IMR-90 (cell line): ENCODE measurements at regions not wholly inside any gene's neighbourhood (a gene's known extent, or its start where the extent isn't known, plus 50 kb on each side); places are given as distances from the start of the nearest gene placed in this dataset.

Experiments
- ATAC-seq: fragments of 200-7000 bp; cut with Tn5 transposase; 2 replicates; pipeline ENCODE4 v1.9.1; 2020; ENCODE audit warnings: low read depth, mild to moderate bottlenecking, moderate library complexity
- BruUV-seq: library from RNA; stranded (reverse); fragments of 400-500 nt; replicated peaks from 2 replicates; lab custom pipeline; 2021; lab: Mats Ljungman, UMichigan
- CTCF ChIA-PET: fragments of 300-600 bp; formaldehyde crosslinking; extraction: SDS; loops from one replicate; lab custom pipeline; 2021; ENCODE audit warnings: antibody characterized with exemption; lab: Yijun Ruan, JAX
- POLR2A ChIA-PET: fragments of 300-600 bp; sonication (Branson Sonifier 250); formaldehyde crosslinking; loops from one replicate; lab custom pipeline; 2022; ENCODE audit warnings: antibody characterized with exemption; ENCODE audit not compliant: unreplicated experiment; lab: Charles Lee
- DNase-seq: peaks from one replicate; pipeline ENCODE4 v3.0.0; 2013
- H2AFZ ChIP-seq: replicated peaks from 2 replicates; pipeline ENCODE3; 2013; ENCODE audit warnings: low read length, mild to moderate bottlenecking; ENCODE audit not compliant: poor library complexity
- H2AK5ac ChIP-seq: 2 replicates; pipeline ENCODE4 v1.6.1; 2013; ENCODE audit warnings: low read depth, low read length, inconsistent platforms
- H2AK9ac ChIP-seq: replicated peaks from 2 replicates; pipeline ENCODE3; 2013; ENCODE audit warnings: mild to moderate bottlenecking, low read depth, low read length, moderate library complexity; ENCODE audit not compliant: poor library complexity
- H2BK120ac ChIP-seq: 2 replicates; pipeline ENCODE4 v1.6.1; 2013; ENCODE audit warnings: low read depth, low read length, inconsistent platforms
- H2BK15ac ChIP-seq: 3 replicates; pipeline ENCODE4 v1.6.1; 2013; ENCODE audit warnings: low read depth, low read length, inconsistent platforms
- H2BK20ac ChIP-seq: 2 replicates; pipeline ENCODE4 v1.6.1; 2013; ENCODE audit warnings: low read depth, mild to moderate bottlenecking, inconsistent platforms, low read length, moderate library complexity
- H2BK5ac ChIP-seq: 2 replicates; pipeline ENCODE4 v1.6.1; 2013; ENCODE audit warnings: mild to moderate bottlenecking, low read depth, low read length, inconsistent platforms; ENCODE audit not compliant: poor library complexity, severe bottlenecking
- H3K14ac ChIP-seq: replicated peaks from 2 replicates; pipeline ENCODE4 v1.6.1; 2013; ENCODE audit warnings: low read depth, low read length, inconsistent platforms
- H3K18ac ChIP-seq: 2 replicates; pipeline ENCODE4 v1.6.1; 2013; ENCODE audit warnings: low read depth, low read length, control low read depth
- H3K23ac ChIP-seq: 2 replicates; pipeline ENCODE4 v1.6.1; 2013; ENCODE audit warnings: low read depth, low read length, inconsistent platforms
- H3K27ac ChIP-seq: 2 replicates; pipeline ENCODE4 v1.5.1; 2013; ENCODE audit warnings: mild to moderate bottlenecking, control low read depth, low read length; ENCODE audit not compliant: insufficient read depth
- H3K27me3 ChIP-seq: 2 replicates; pipeline ENCODE4 v1.6.1; 2013; ENCODE audit warnings: low read length; ENCODE audit not compliant: control insufficient read depth, insufficient read depth
- H3K36me3 ChIP-seq: 2 replicates; pipeline ENCODE4 v1.6.1; 2013; ENCODE audit warnings: low read length, mixed read lengths; ENCODE audit not compliant: control insufficient read depth, insufficient read depth
- H3K4ac ChIP-seq: 2 replicates; pipeline ENCODE4 v1.6.1; 2013; ENCODE audit warnings: low read depth, low read length, inconsistent platforms
- H3K4me1 ChIP-seq: 2 replicates; pipeline ENCODE4 v1.6.1; 2013; ENCODE audit warnings: low read length, mixed read lengths; ENCODE audit not compliant: control insufficient read depth, insufficient read depth
- H3K4me2 ChIP-seq: 2 replicates; pipeline ENCODE4 v1.6.1; 2013; ENCODE audit warnings: low read depth, mild to moderate bottlenecking, control low read depth, low read length, moderate library complexity
- H3K4me3 ChIP-seq: 2 replicates; pipeline ENCODE4 v1.5.1; 2013; ENCODE audit warnings: low read depth, mild to moderate bottlenecking, control low read depth, low read length, moderate library complexity; ENCODE audit not compliant: insufficient read depth
- H3K56ac ChIP-seq: 2 replicates; pipeline ENCODE4 v1.6.1; 2013; ENCODE audit warnings: low read length, inconsistent platforms; ENCODE audit not compliant: insufficient read depth; ENCODE audit errors: extremely low read depth
- H3K79me1 ChIP-seq, 2 experiments: 2 replicates each; pipeline ENCODE4 v1.6.1; 2013; ENCODE audit warnings: low read length in 2 of 2, inconsistent platforms in 1 of 2, low read depth in 1 of 2
- H3K9ac ChIP-seq: 2 replicates; pipeline ENCODE4 v1.6.1; 2013; ENCODE audit warnings: low read depth, low read length, control low read depth
- H3K9me1 ChIP-seq: 2 replicates; pipeline ENCODE4 v1.6.1; 2013; ENCODE audit warnings: low read length, inconsistent platforms; ENCODE audit not compliant: insufficient read depth
- H3K9me3 ChIP-seq: 2 replicates; pipeline ENCODE4 v1.6.1; 2013; ENCODE audit warnings: low read length; ENCODE audit not compliant: control insufficient read depth, insufficient read depth
- H4K20me1 ChIP-seq: 2 replicates; pipeline ENCODE4 v1.6.1; 2013; ENCODE audit warnings: low read length, inconsistent platforms; ENCODE audit not compliant: insufficient read depth
- H4K5ac ChIP-seq: 2 replicates; pipeline ENCODE4 v1.6.1; 2013; ENCODE audit warnings: mild to moderate bottlenecking, low read depth, low read length, control low read depth
- H4K8ac ChIP-seq, 2 experiments: 2 replicates each; pipeline ENCODE4 v1.6.1; 2013; ENCODE audit warnings: low read depth in 2 of 2, low read length in 2 of 2, control low read depth in 1 of 2, inconsistent platforms in 1 of 2
- H4K91ac ChIP-seq: 2 replicates; pipeline ENCODE4 v1.6.1; 2013; ENCODE audit warnings: low read depth, low read length, inconsistent platforms; ENCODE audit not compliant: insufficient read depth
- CEBPB ChIP-seq: IDR thresholded peaks from 2 replicates; pipeline ENCODE4 v1.6.1; 2012; ENCODE audit warnings: low read depth, low read length, improper control_type of control experiment
- CHD1 ChIP-seq: IDR thresholded peaks from 2 replicates; pipeline ENCODE4 v1.6.1; 2012; ENCODE audit warnings: low read depth, low read length, improper control_type of control experiment
- MXI1 ChIP-seq: IDR thresholded peaks from 2 replicates; pipeline ENCODE4 v1.6.1; 2012; ENCODE audit warnings: low read depth, mild to moderate bottlenecking, low read length, moderate library complexity, borderline replicate concordance
- NFE2L2 ChIP-seq: fragments of 150-350 bp; IDR thresholded peaks from 2 replicates; pipeline ENCODE4 v1.6.1; 2016; ENCODE audit warnings: low read depth, mild to moderate bottlenecking, low read length
- whole genome bisulfite sequencing, 2 experiments: methylation state at CpG; one replicate each; pipeline versions ENCODE4 v1.1.5 to v1.1.7; 2013; ENCODE audit warnings: missing lambda C conversion rate in 2 of 2; ENCODE audit not compliant: insufficient read length in 1 of 2; ENCODE audit errors: extremely low coverage in 2 of 2; 5-methylcytosine and 5-hydroxymethylcytosine counted together
- dilution Hi-C: fragments of 300-500 bp; cut with HindIII; formaldehyde crosslinking; loops from one replicate; pipeline ENCODE4 v1.14.3; 2018; ENCODE audit warnings: low sequenced_read_pairs; ENCODE audit not compliant: unreplicated experiment
- in situ Hi-C: fragments of 300-500 bp; cut with MboI; formaldehyde crosslinking; loops from 3 replicates; pipeline ENCODE4 v1.14.3; 2019; ENCODE audit warnings: low sequenced_read_pairs, inconsistent platforms, mixed read lengths
- intact Hi-C: fragments of 100-400 bp; cut with micrococcal nuclease; formaldehyde crosslinking; loops from 2 replicates; pipeline ENCODE4 v1.10.0; 2022

DNA sequence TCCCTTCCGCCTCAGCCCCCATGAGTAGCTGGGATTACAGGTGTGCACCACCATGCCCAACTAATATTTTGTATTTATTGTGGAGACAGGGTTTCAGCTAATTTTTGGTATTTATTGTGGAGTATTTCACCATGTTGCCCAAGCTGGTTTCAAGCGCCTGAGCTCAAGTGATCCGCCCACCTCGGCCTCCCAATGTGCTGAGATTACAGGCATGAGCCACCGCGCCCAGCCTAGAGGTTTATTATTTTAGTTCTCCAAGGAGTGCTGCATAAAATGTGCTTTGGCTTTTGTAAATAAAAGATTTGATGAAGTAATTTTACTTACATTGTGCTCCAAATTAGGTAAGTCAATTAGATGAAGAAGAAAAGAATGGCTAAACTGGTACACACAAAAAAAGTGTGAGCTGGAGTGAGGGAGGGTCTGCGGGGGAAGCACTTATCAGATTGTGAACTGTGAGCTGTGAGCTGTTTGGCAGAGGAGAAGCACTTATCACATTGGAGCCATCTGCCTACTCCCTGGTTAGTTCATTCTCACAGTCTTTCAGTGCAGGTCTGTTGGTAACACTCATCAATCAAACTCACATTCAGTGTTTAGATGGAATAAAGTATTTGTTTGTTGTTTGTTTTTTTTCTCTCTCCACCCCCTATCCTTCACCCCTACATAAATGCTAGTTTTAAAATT, 398.0 kb downstream of the EPHA7 start:
- no peak overlapping the region for H3K4me2 ChIP-seq
- ChIA-PET CTCF (no interaction called here), POLR2A (no interaction called here)
- no peak overlapping the region for H2AK9ac ChIP-seq
- H3K9me3 ChIP-seq = no peaks in the 10 kb centered on the region; the same call in 1 of the 2 replicates
- ATAC-seq = no peak
- no peaks in the 10 kb centered on the region for H3K36me3 ChIP-seq
- no peaks in the 10 kb centered on the region for H3K79me1 ChIP-seq
- BruUV-seq = no TSS peak
- no peak overlapping the region for H3K14ac ChIP-seq
- no peak overlapping the region for H3K27ac ChIP-seq
- no peak overlapping the region for H4K91ac ChIP-seq
- H3K9me1 ChIP-seq = no peaks in the 10 kb centered on the region
- H3K4ac ChIP-seq = no peak overlapping the region
- intact Hi-C loops (no loop called here), dilution Hi-C loops (no loop called here), in situ Hi-C loops (no loop called here)
- no peak overlapping the region for H3K4me3 ChIP-seq
- no peaks in the 10 kb centered on the region for H3K4me1 ChIP-seq
- H3K18ac ChIP-seq = no peak overlapping the region
- H4K5ac ChIP-seq = no peak overlapping the region
- H2AFZ ChIP-seq = no peak overlapping the region
- no peaks in the 10 kb centered on the region for H4K20me1 ChIP-seq
- no peak overlapping the region for H2BK120ac ChIP-seq
- H2BK15ac ChIP-seq = no peak overlapping the region
- H3K23ac ChIP-seq = no peak overlapping the region
- WGBS, 2 experiments = no CpG with 5 or more reads among the region's 7 CpGs
- no peak overlapping the region for H3K9ac ChIP-seq
- H4K8ac ChIP-seq = no peak overlapping the region
- TF ChIP-seq CEBPB (no peak), CHD1 (no peak), MXI1 (no peak), NFE2L2 (no peak)
- no peak for DNase-seq
- no peaks in the 10 kb centered on the region for H3K27me3 ChIP-seq
- no peak overlapping the region for H2BK20ac ChIP-seq
- no peak overlapping the region for H3K56ac ChIP-seq
- no peak overlapping the region for H2AK5ac ChIP-seq
- no peak overlapping the region for H2BK5ac ChIP-seq
